GM12892 (cell line): ENCODE measurements at regions not wholly inside any gene's neighbourhood (a gene's known extent, or its start where the extent isn't known, plus 50 kb on each side); places are given as distances from the start of the nearest gene placed in this dataset.

Source experiments
- POLR2A ChIP-seq: IDR thresholded peaks from 2 replicates; pipeline ENCODE4 v1.6.1; 2011; ENCODE audit warnings: low read depth, low read length, control low read depth
- TAF1 ChIP-seq: IDR thresholded peaks from 2 replicates; pipeline ENCODE4 v1.6.1; 2011; ENCODE audit warnings: low read depth, mild to moderate bottlenecking, control low read depth, low read length, borderline replicate concordance

DNA sequence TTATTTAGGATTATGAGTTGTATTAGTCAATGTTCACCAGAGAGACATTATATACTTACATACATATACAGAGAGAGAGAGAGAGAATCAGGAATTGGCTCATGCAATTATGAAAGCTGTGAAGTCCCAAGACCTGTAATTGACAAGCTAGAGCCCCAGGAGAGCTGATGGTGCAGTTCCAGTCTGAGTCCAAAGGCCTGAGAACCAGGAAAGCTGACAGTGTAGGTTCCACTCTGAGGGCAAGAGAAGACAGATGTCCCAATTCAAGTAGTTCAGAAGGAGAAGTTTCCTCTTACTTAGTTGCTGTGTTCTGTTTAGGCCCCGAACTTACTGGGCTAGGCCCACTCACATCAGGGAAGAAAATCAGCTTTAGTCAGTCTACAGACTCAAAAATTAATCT, 76.4 kb upstream of the FICD start:
- TF ChIP-seq POLR2A: no peak
- no peak for TF ChIP-seq TAF1
